ENCODE measurements at regions not wholly inside any gene's neighbourhood (a gene's known extent, or its start where the extent isn't known, plus 50 kb on each side); places are given as distances from the start of the nearest gene placed in this dataset.

- Histone ChIP-seq H4K20me1 (ENCODE audit: insufficient read depth, low read length) (no peaks in the 10 kb centered on the region), H3K4me2 (ENCODE audit: insufficient read depth, low read length) (no peak overlapping the region), H3K36me3 (ENCODE audit: insufficient read depth, low read length) (no peaks in the 10 kb centered on the region), H3K27me3 (ENCODE audit: insufficient read depth, low read length) (peaks cover 25% of the 10 kb centered on the region), H2AFZ (ENCODE audit: low read length) (no peak overlapping the region), H3K9me3 (ENCODE audit: low read depth, low read length) (no peaks in the 10 kb centered on the region), H3K79me2 (ENCODE audit: insufficient read depth, low read length) (no peaks in the 10 kb centered on the region), H3K4me1 (ENCODE audit: insufficient read depth, low read length) (peaks cover 25% of the 10 kb centered on the region), H3K4me3 (ENCODE audit: insufficient read depth, low read length) (no peak overlapping the region), H3K27ac (ENCODE audit: low read depth, low read length) (no peak overlapping the region)
- TF ChIP-seq CTCF (IDR thresholded peaks at IDR 0.05; ENCODE audit: extremely low read depth, low read depth, low read length): no peak
- DNase-seq (ENCODE audit: insufficient read length, low spot score, missing footprints): no peak
These were observed 76.9 kb upstream of the CTSC start for GRCh38 chr11:88414385-88414861.

DNA sequence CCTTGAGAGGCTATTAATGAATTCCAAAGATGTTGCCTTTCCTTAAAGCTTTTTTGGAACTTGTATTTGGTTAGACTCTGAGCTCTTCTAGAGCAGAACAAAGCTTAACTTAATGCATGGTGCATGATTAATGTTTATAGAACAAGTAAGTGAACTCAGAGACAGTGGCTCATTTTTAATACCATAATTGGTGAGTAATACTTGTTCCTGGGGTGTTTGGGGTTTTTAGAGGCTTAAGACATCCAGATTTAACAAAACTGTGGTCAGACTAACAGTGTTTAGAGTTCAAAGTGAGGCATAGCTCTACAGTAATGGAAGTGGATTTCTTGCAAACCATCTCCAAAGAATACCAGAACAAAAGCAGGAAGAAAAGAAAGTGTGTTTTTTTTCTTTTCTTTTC lies 73.7 kb upstream of the CTSC start:
- no peaks in the 10 kb centered on the region for H3K9me3 ChIP-seq (ENCODE audit: low read depth, low read length)
- H3K36me3 ChIP-seq (ENCODE audit: insufficient read depth, low read length): no peaks in the 10 kb centered on the region
- no peak overlapping the region for H2AFZ ChIP-seq (ENCODE audit: low read length)
- H4K20me1 ChIP-seq (ENCODE audit: insufficient read depth, low read length): no peaks in the 10 kb centered on the region
- no peak overlapping the region for H3K27ac ChIP-seq (ENCODE audit: low read depth, low read length)
- peaks cover 25% of the 10 kb centered on the region for H3K4me1 ChIP-seq (ENCODE audit: insufficient read depth, low read length)
- peak overlapping the region; percentile 40 for H3K4me2 ChIP-seq (ENCODE audit: insufficient read depth, low read length)
- H3K4me3 ChIP-seq (ENCODE audit: insufficient read depth, low read length): no peak overlapping the region
- no peak for TF ChIP-seq CTCF (IDR thresholded peaks at IDR 0.05; ENCODE audit: extremely low read depth, low read depth, low read length)
- peaks cover 32% of the 10 kb centered on the region for H3K27me3 ChIP-seq (ENCODE audit: insufficient read depth, low read length)
- DNase-seq (ENCODE audit: insufficient read length, low spot score, missing footprints): peak; percentile 22
- no peaks in the 10 kb centered on the region for H3K79me2 ChIP-seq (ENCODE audit: insufficient read depth, low read length)

GRCh38 chr11:88410656-88411055 lies 73.1 kb upstream of the CTSC start:
- Histone ChIP-seq H3K36me3 (ENCODE audit: insufficient read depth, low read length) (no peaks in the 10 kb centered on the region), H3K27me3 (ENCODE audit: insufficient read depth, low read length) (peaks cover 32% of the 10 kb centered on the region), H2AFZ (ENCODE audit: low read length) (no peak overlapping the region), H3K4me1 (ENCODE audit: insufficient read depth, low read length) (peaks cover 26% of the 10 kb centered on the region), H4K20me1 (ENCODE audit: insufficient read depth, low read length) (no peaks in the 10 kb centered on the region), H3K79me2 (ENCODE audit: insufficient read depth, low read length) (no peaks in the 10 kb centered on the region), H3K4me3 (ENCODE audit: insufficient read depth, low read length) (no peak overlapping the region), H3K27ac (ENCODE audit: low read depth, low read length) (no peak overlapping the region), H3K9me3 (ENCODE audit: low read depth, low read length) (no peaks in the 10 kb centered on the region), H3K4me2 (ENCODE audit: insufficient read depth, low read length) (no peak overlapping the region)
- DNase-seq (ENCODE audit: insufficient read length, low spot score, missing footprints): no peak
- TF ChIP-seq CTCF (IDR thresholded peaks at IDR 0.05; ENCODE audit: extremely low read depth, low read depth, low read length): no peak

GRCh38 chr11:88410056-88410455 lies 72.5 kb upstream of the CTSC start:
- Histone ChIP-seq H4K20me1 (ENCODE audit: insufficient read depth, low read length) (no peaks in the 10 kb centered on the region), H3K36me3 (ENCODE audit: insufficient read depth, low read length) (no peaks in the 10 kb centered on the region), H2AFZ (ENCODE audit: low read length) (no peak overlapping the region), H3K4me1 (ENCODE audit: insufficient read depth, low read length) (peaks cover 26% of the 10 kb centered on the region), H3K27me3 (ENCODE audit: insufficient read depth, low read length) (peaks cover 29% of the 10 kb centered on the region), H3K27ac (ENCODE audit: low read depth, low read length) (no peak overlapping the region), H3K4me2 (ENCODE audit: insufficient read depth, low read length) (no peak overlapping the region), H3K4me3 (ENCODE audit: insufficient read depth, low read length) (no peak overlapping the region), H3K9me3 (ENCODE audit: low read depth, low read length) (no peaks in the 10 kb centered on the region), H3K79me2 (ENCODE audit: insufficient read depth, low read length) (no peaks in the 10 kb centered on the region)
- no peak for DNase-seq (ENCODE audit: insufficient read length, low spot score, missing footprints)
- TF ChIP-seq CTCF (IDR thresholded peaks at IDR 0.05; ENCODE audit: extremely low read depth, low read depth, low read length): no peak

All from osteoblast (primary cell).